ENCODE measurements at regions not wholly inside any gene's neighbourhood (a gene's known extent, or its start where the extent isn't known, plus 50 kb on each side); places are given as distances from the start of the nearest gene placed in this dataset.

- no peak overlapping the region for H3K4me3 ChIP-seq (ENCODE audit: low read depth, low read length, poor library complexity, severe bottlenecking)
- POLR2A ChIA-PET (ENCODE audit: low non-redundant PET): no interaction called here
- no TSS peak for BruUV-seq (replicated peaks)
- peaks cover 16% of the 10 kb centered on the region for H3K4me1 ChIP-seq (ENCODE audit: insufficient read depth, low read length, poor library complexity, severe bottlenecking)
- no peaks in the 10 kb centered on the region for H3K36me3 ChIP-seq (ENCODE audit: insufficient read depth, low read length, poor library complexity, severe bottlenecking)
- CTCF ChIA-PET: no interaction called here
- intact Hi-C loops (cut with micrococcal nuclease; ENCODE audit: unreplicated experiment): no loop called here
- H3K27ac ChIP-seq (ENCODE audit: low read depth, low read length, poor library complexity, severe bottlenecking): no peak overlapping the region
- no peak for TF ChIP-seq EZH2 (IDR thresholded peaks at IDR 0.05; ENCODE audit: borderline replicate concordance, low read depth, low read length, poor library complexity, severe bottlenecking)
- TF ChIP-seq CTCF (conservative IDR thresholded peaks at IDR 0.05; ENCODE audit: low read depth, low read length): no peak
- H3K27me3 ChIP-seq (replicated peaks; ENCODE audit: insufficient read depth, low read depth, low read length, poor library complexity): no peaks in the 10 kb centered on the region
- H3K9me3 ChIP-seq (ENCODE audit: low read depth, low read length, poor library complexity, severe bottlenecking): no peaks in the 10 kb centered on the region
- no peak for DNase-seq (ENCODE audit: low spot score)
Observed at GRCh38 chr3:177569193-177569592, 371.9 kb upstream of the TBL1XR1 start.

GRCh38 chr3:177569875-177570657 is 372.8 kb upstream of the TBL1XR1 start:
- TF ChIP-seq EZH2 (IDR thresholded peaks at IDR 0.05; ENCODE audit: borderline replicate concordance, low read depth, low read length, poor library complexity, severe bottlenecking): no peak
- no peak for TF ChIP-seq CTCF (conservative IDR thresholded peaks at IDR 0.05; ENCODE audit: low read depth, low read length)
- ChIA-PET POLR2A (ENCODE audit: low non-redundant PET) (no interaction called here), CTCF (no interaction called here)
- Histone ChIP-seq H3K27ac (ENCODE audit: low read depth, low read length, poor library complexity, severe bottlenecking) (peak overlapping the region; percentile 34), H3K4me1 (ENCODE audit: insufficient read depth, low read length, poor library complexity, severe bottlenecking) (peaks cover 25% of the 10 kb centered on the region), H3K36me3 (ENCODE audit: insufficient read depth, low read length, poor library complexity, severe bottlenecking) (no peaks in the 10 kb centered on the region), H3K27me3 (replicated peaks; ENCODE audit: insufficient read depth, low read depth, low read length, poor library complexity) (no peaks in the 10 kb centered on the region), H3K4me3 (ENCODE audit: low read depth, low read length, poor library complexity, severe bottlenecking) (no peak overlapping the region), H3K9me3 (ENCODE audit: low read depth, low read length, poor library complexity, severe bottlenecking) (no peaks in the 10 kb centered on the region)
- intact Hi-C loops (cut with micrococcal nuclease; ENCODE audit: unreplicated experiment): no loop called here
- BruUV-seq (replicated peaks): no TSS peak
- peak; percentile 82 for DNase-seq (ENCODE audit: low spot score)

GRCh38 chr3:177571271-177571943 is 374.1 kb upstream of the TBL1XR1 start:
- no peaks in the 10 kb centered on the region for H3K27me3 ChIP-seq (replicated peaks; ENCODE audit: insufficient read depth, low read depth, low read length, poor library complexity)
- intact Hi-C loops (cut with micrococcal nuclease; ENCODE audit: unreplicated experiment): no loop called here
- no peaks in the 10 kb centered on the region for H3K9me3 ChIP-seq (ENCODE audit: low read depth, low read length, poor library complexity, severe bottlenecking)
- H3K27ac ChIP-seq (ENCODE audit: low read depth, low read length, poor library complexity, severe bottlenecking): no peak overlapping the region
- H3K4me1 ChIP-seq (ENCODE audit: insufficient read depth, low read length, poor library complexity, severe bottlenecking): peaks cover 32% of the 10 kb centered on the region
- POLR2A ChIA-PET (ENCODE audit: low non-redundant PET): no interaction called here
- DNase-seq (ENCODE audit: low spot score): no peak
- BruUV-seq (replicated peaks): no TSS peak
- TF ChIP-seq EZH2 (IDR thresholded peaks at IDR 0.05; ENCODE audit: borderline replicate concordance, low read depth, low read length, poor library complexity, severe bottlenecking) (no peak), CTCF (conservative IDR thresholded peaks at IDR 0.05; ENCODE audit: low read depth, low read length) (no peak)
- CTCF ChIA-PET: no interaction called here
- H3K4me3 ChIP-seq (ENCODE audit: low read depth, low read length, poor library complexity, severe bottlenecking): no peak overlapping the region
- no peaks in the 10 kb centered on the region for H3K36me3 ChIP-seq (ENCODE audit: insufficient read depth, low read length, poor library complexity, severe bottlenecking)

All from A673 (cell line).